CD4-positive, alpha-beta memory T cell (primary cell): ENCODE measurements at regions not wholly inside any gene's neighbourhood (a gene's known extent, or its start where the extent isn't known, plus 50 kb on each side); places are given as distances from the start of the nearest gene placed in this dataset.

Experiments used
- CTCF ChIA-PET: fragments of 350-600 bp; sonication (Branson Sonifier 250); formaldehyde crosslinking; loops from one replicate; lab custom pipeline; 2021; ENCODE audit warnings: inconsistent platforms; ENCODE audit not compliant: partially characterized antibody; lab: Charles Lee
- POLR2A ChIA-PET: fragments of 350-600 bp; sonication (Branson Sonifier 250); formaldehyde crosslinking; loops from one replicate; lab custom pipeline; 2021; ENCODE audit not compliant: partially characterized antibody; lab: Charles Lee
- DNase-seq, 5 donors: peaks; one replicate each; pipeline versions ENCODE4 v3.0.0 to v3.0.0-alpha.2; 2020 to 2022; ENCODE audit warnings: mixed read lengths in 1 of 5
- H3K27ac ChIP-seq: one replicate; pipeline ENCODE4 v1.7.0; 2013; ENCODE audit warnings: low read depth, low read length
- H3K27me3 ChIP-seq: 2 replicates; pipeline ENCODE4 v1.7.0; 2013; ENCODE audit warnings: mild to moderate bottlenecking, low read length, moderate library complexity; ENCODE audit not compliant: insufficient read depth
- H3K36me3 ChIP-seq: 2 replicates; pipeline ENCODE4 v1.7.0; 2013; ENCODE audit warnings: mild to moderate bottlenecking, low read length, moderate library complexity; ENCODE audit not compliant: insufficient read depth
- H3K4me1 ChIP-seq: 2 replicates; pipeline ENCODE4 v1.7.0; 2013; ENCODE audit warnings: mild to moderate bottlenecking, low read length, moderate library complexity; ENCODE audit not compliant: insufficient read depth
- H3K4me3 ChIP-seq, 2 donors: one replicate each; pipeline ENCODE4 v1.7.0; 2013; ENCODE audit warnings: low read length in 2 of 2, mild to moderate bottlenecking in 1 of 2
- H3K9me3 ChIP-seq, 2 donors: one replicate each; pipeline ENCODE4 v1.7.0; 2013; ENCODE audit warnings: low read length in 2 of 2, control low read depth in 1 of 2; ENCODE audit not compliant: control insufficient read depth in 1 of 2
- H3K27ac Mint-ChIP-seq, 7 donors: one replicate each; pipeline ENCODE4 v1.8.0; 2020 to 2021; ENCODE audit warnings: mixed read lengths in 7 of 7, mild to moderate bottlenecking in 6 of 7, inconsistent platforms in 3 of 7, moderate library complexity in 3 of 7
- H3K27me3 Mint-ChIP-seq, 2 donors: one replicate each; pipeline ENCODE4 v1.8.0; 2020 to 2021; ENCODE audit warnings: mixed read lengths in 2 of 2
- H3K36me3 Mint-ChIP-seq, 2 donors: one replicate each; pipeline ENCODE4 v1.8.0; 2020 to 2021; ENCODE audit warnings: mixed read lengths in 2 of 2, inconsistent platforms in 1 of 2, mild to moderate bottlenecking in 1 of 2
- H3K4me1 Mint-ChIP-seq, 4 donors: one replicate each; pipeline ENCODE4 v1.8.0; 2020 to 2021; ENCODE audit warnings: mixed read lengths in 4 of 4, mild to moderate bottlenecking in 1 of 4
- H3K4me3 Mint-ChIP-seq, 8 donors: one replicate each; pipeline ENCODE4 v1.8.0; 2020 to 2021; ENCODE audit warnings: mixed read lengths in 8 of 8, mild to moderate bottlenecking in 7 of 8, moderate library complexity in 6 of 8, inconsistent platforms in 3 of 8
- H3K9me3 Mint-ChIP-seq, 8 donors: one replicate each; pipeline ENCODE4 v1.8.0; 2020 to 2021; ENCODE audit warnings: mixed read lengths in 8 of 8, mild to moderate bottlenecking in 5 of 8, inconsistent platforms in 3 of 8, moderate library complexity in 1 of 8
- intact Hi-C: fragments of 100-400 bp; cut with micrococcal nuclease; formaldehyde crosslinking; loops from one replicate; pipeline ENCODE4 v1.15.1; 2023

DNA sequence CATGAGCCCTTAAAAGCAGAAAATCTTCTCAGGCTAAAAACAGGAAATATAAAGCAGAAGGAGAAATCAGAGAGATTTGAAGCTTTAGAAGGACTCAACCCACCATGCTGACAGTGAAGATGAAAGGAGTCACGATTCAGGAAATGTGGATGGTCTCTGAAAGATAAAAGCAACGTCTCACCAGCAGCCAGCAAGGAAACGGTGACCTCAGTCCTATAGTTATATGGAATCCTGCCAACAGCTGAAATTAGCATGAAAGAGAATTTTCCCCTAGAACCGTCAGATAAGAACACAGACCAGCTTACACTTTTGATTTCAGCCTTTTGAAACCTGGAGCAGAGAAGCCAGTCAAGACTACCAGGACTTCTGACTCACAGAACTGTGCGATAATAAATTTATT is 715.7 kb upstream of the HTR2C start:
- intact Hi-C loops, result no loop called here
- no peak for DNase-seq
- H3K27me3 Mint-ChIP-seq, result no peaks in the 10 kb centered on the region
- Histone ChIP-seq H3K4me3 (no peak overlapping the region), H3K36me3 (no peaks in the 10 kb centered on the region), H3K27ac (no peak overlapping the region), H3K4me1 (no peaks in the 10 kb centered on the region), H3K9me3 (no peaks in the 10 kb centered on the region), H3K27me3 (no peaks in the 10 kb centered on the region)
- H3K4me3 Mint-ChIP-seq, result no peak overlapping the region
- peaks cover 0 to 3% (median 0%) of the 10 kb centered on the region in 8 donors for H3K9me3 Mint-ChIP-seq
- ChIA-PET POLR2A (no interaction called here), CTCF (no interaction called here)
- no peaks in the 10 kb centered on the region for H3K4me1 Mint-ChIP-seq
- H3K36me3 Mint-ChIP-seq, result no peaks in the 10 kb centered on the region
- H3K27ac Mint-ChIP-seq, result no peak overlapping the region

DNA sequence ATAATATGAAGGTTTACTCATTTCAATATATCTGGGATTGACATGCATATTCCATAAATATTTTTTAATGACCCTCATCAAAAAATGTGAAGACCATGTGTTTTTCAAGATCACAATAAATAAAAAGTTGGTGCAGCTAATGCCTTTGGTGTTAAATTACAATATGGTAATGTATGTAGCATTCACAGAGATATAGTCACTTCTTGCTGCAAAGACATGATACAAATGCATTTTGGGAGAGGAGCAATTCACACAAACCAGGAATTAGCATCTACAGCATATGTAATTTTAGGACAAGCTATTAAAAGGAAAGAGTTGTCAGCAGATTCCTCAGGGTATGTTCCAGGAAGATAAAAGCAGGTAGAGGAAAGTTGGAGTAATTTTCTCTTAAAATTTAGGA is 734.5 kb upstream of the HTR2C start:
- Histone ChIP-seq H3K36me3 (no peaks in the 10 kb centered on the region), H3K27ac (no peak overlapping the region), H3K27me3 (no peaks in the 10 kb centered on the region), H3K4me3 (no peak overlapping the region), H3K4me1 (no peaks in the 10 kb centered on the region), H3K9me3 (no peaks in the 10 kb centered on the region)
- no peak overlapping the region for H3K4me3 Mint-ChIP-seq
- no peak overlapping the region for H3K27ac Mint-ChIP-seq
- intact Hi-C loops, result no loop called here
- no peaks in the 10 kb centered on the region for H3K9me3 Mint-ChIP-seq
- no peak for DNase-seq
- CTCF ChIA-PET, result no interaction called here
- POLR2A ChIA-PET, result no interaction called here
- no peaks in the 10 kb centered on the region for H3K4me1 Mint-ChIP-seq
- no peaks in the 10 kb centered on the region for H3K27me3 Mint-ChIP-seq
- H3K36me3 Mint-ChIP-seq, result no peaks in the 10 kb centered on the region

DNA sequence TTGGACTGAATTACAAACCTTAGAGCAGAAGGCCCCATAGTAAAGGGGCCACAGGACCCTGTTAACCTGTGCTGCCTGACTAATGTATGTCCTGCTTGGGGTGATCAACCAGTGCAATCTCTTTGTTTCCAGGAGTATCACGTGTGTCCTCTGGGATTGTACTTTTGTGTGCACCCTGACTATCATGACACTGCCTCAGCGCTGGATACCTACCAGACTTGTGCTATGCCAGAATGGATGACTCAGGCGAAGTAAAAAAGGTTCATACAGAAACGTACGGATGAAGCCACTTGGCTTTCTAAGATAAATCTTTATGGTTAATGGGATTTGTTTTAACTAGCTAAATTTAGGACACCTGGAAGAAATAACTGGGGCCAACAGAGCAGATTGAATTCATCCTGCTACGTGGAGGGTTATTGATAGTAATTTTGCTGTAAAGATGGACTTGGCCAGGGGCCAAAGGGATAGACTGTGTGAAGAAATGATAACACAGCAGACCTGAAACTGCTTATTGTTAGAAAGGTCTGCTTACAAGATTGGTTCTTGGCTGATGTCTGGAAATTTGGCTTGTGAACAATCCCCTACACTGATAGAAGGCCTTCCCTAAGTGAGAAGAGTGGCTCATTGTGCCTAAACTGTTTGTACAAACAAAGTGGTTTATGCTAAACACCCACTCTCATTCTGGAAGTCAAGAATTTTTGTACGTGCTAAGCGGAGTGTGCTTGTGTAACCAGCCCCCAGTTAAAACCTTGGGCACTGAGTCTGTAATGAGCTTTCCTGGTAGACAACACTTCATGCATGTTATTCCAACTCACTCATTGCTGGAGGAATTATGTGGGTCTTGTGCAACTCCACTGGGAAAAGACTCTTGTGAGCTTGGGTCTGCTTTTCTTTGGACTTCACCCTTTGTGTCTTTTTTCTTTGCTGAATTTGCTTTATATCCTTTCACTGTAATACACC is 750.5 kb upstream of the HTR2C start:
- CTCF ChIA-PET, result no interaction called here
- H3K27ac Mint-ChIP-seq, result no peak overlapping the region
- intact Hi-C loops, result no loop called here

DNA sequence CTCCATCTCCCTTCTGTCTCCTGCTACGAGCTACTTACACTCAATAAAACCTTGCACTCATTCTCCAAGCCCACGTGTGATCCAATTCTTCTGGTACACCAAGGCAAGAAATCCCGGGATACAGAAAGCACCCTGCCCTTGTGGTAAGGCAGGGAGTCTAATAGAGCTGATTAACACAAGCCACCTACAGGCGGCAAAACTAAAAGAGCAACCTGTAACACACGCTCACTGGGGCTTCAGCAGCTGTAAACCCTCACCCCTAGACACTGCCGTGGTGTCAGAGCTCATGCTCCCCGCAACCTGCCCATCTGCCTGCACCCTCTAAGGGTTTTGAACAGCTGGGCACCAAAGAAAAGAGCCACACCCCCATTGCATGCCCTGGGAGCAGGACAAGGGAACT is 755.4 kb upstream of the HTR2C start:
- intact Hi-C loops, result no loop called here
- no peaks in the 10 kb centered on the region for H3K4me1 ChIP-seq

More for the DNA sequence above, 750.5 kb upstream of the HTR2C start:
- no peaks in the 10 kb centered on the region for H3K27me3 Mint-ChIP-seq
- H3K36me3 Mint-ChIP-seq, result no peaks in the 10 kb centered on the region
- H3K9me3 Mint-ChIP-seq, result peaks cover 0 to 3% (median 0%) of the 10 kb centered on the region in 8 donors
- H3K4me3 ChIP-seq, result no peak overlapping the region
- H3K4me1 ChIP-seq, result no peaks in the 10 kb centered on the region
- H3K4me1 Mint-ChIP-seq, result no peaks in the 10 kb centered on the region
- POLR2A ChIA-PET, result no interaction called here
- no peaks in the 10 kb centered on the region for H3K9me3 ChIP-seq
- H3K27me3 ChIP-seq, result no peaks in the 10 kb centered on the region
- no peak overlapping the region for H3K4me3 Mint-ChIP-seq
- no peaks in the 10 kb centered on the region for H3K36me3 ChIP-seq
- H3K27ac ChIP-seq, result no peak overlapping the region
- no peak for DNase-seq

DNA sequence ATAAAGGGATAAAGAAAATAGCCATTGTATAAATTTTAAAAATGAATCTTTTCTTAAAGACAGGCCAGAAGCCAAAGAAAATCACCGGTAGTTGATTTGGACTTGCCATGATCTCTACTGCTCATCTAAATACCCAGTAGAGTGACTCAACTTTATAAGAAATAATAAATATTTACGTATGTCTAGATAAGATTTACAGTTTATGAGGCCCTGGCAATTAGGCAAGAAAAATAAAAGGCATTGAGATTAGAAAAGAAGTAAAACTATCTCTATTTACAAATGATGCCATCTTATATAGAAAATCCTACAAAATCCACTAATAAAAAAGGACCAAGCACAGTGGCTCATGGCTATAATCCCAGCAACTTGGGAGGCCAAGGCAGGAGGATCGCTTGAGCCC is 765.5 kb upstream of the HTR2C start:
- H3K36me3 ChIP-seq, result no peaks in the 10 kb centered on the region
- Mint-ChIP-seq H3K27me3 (no peaks in the 10 kb centered on the region), H3K27ac (no peak overlapping the region), H3K4me1 (no peaks in the 10 kb centered on the region), H3K36me3 (no peaks in the 10 kb centered on the region), H3K4me3 (no peak overlapping the region), H3K9me3 (peaks cover 0 to 4% (median 0%) of the 10 kb centered on the region in 8 donors)
- ChIA-PET POLR2A (no interaction called here), CTCF (no interaction called here)
- no peaks in the 10 kb centered on the region for H3K27me3 ChIP-seq
- no peak overlapping the region for H3K27ac ChIP-seq
- no peak overlapping the region for H3K4me3 ChIP-seq
- no peaks in the 10 kb centered on the region for H3K4me1 ChIP-seq
- no peak for DNase-seq
- intact Hi-C loops, result no loop called here
- no peaks in the 10 kb centered on the region for H3K9me3 ChIP-seq

More for the DNA sequence above, 755.4 kb upstream of the HTR2C start:
- Histone ChIP-seq H3K36me3 (no peaks in the 10 kb centered on the region), H3K27me3 (no peaks in the 10 kb centered on the region), H3K4me3 (no peak overlapping the region), H3K27ac (no peak overlapping the region), H3K9me3 (no peaks in the 10 kb centered on the region)
- H3K36me3 Mint-ChIP-seq, result no peaks in the 10 kb centered on the region
- H3K27me3 Mint-ChIP-seq, result no peaks in the 10 kb centered on the region
- H3K4me3 Mint-ChIP-seq, result no peak overlapping the region
- DNase-seq, result no peak
- POLR2A ChIA-PET, result no interaction called here
- no peaks in the 10 kb centered on the region for H3K4me1 Mint-ChIP-seq
- CTCF ChIA-PET, result no interaction called here
- peaks cover 0 to 7% (median under 1%) of the 10 kb centered on the region in 8 donors for H3K9me3 Mint-ChIP-seq
- no peak overlapping the region for H3K27ac Mint-ChIP-seq

DNA sequence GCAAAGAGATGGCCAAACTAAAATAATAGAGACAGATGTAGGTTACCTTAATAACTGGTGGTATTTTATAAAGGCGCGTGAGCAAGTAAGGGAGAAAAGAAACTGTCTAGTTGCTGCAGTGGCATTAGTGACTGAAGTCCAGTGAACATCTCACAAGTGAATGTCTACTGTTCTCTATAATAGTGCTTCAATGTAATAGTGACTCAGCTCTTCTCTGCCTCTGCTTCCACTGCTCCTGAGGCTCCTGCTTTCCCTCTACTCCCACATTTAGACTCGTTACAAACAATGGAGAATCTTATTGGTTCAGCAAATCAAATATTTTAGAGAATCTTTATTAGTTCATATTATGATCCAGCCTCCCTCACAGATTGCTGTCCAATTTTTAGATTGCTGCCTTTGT is 779.1 kb upstream of the HTR2C start:
- intact Hi-C loops, result no loop called here
- no peaks in the 10 kb centered on the region for H3K4me1 ChIP-seq
- Mint-ChIP-seq H3K4me1 (no peaks in the 10 kb centered on the region), H3K9me3 (peaks cover 0 to 4% (median 0%) of the 10 kb centered on the region in 8 donors), H3K4me3 (no peak overlapping the region), H3K27me3 (no peaks in the 10 kb centered on the region), H3K36me3 (no peaks in the 10 kb centered on the region), H3K27ac (no peak overlapping the region)
- no peak overlapping the region for H3K27ac ChIP-seq
- no peak overlapping the region for H3K4me3 ChIP-seq
- DNase-seq, result no peak
- ChIA-PET CTCF (no interaction called here), POLR2A (no interaction called here)
- H3K27me3 ChIP-seq, result no peaks in the 10 kb centered on the region
- H3K36me3 ChIP-seq, result no peaks in the 10 kb centered on the region
- no peaks in the 10 kb centered on the region for H3K9me3 ChIP-seq

DNA sequence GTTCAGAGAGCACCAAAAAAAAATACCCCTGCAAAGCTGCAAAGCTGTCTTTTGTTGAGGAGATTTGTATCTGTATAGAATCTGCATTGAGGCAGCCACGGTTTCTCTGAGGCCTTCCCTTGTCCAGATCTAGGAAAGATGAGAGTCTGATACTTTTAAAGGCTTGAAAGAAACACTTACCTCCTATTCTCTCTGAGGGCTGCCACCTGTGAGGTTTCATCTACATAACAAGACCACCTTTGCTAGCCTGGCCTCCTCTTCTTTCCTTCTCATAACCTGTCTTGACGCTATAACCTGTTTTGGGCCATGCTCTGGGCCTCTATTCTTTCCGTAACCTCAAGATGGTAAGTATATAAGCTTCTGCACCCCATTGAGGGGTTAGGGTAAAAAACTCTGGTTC is 779.6 kb upstream of the HTR2C start:
- H3K4me1 Mint-ChIP-seq, result no peaks in the 10 kb centered on the region
- Histone ChIP-seq H3K4me3 (no peak overlapping the region), H3K36me3 (no peaks in the 10 kb centered on the region), H3K9me3 (no peaks in the 10 kb centered on the region), H3K27me3 (no peaks in the 10 kb centered on the region), H3K27ac (no peak overlapping the region), H3K4me1 (no peaks in the 10 kb centered on the region)
- no peak overlapping the region for H3K4me3 Mint-ChIP-seq
- CTCF ChIA-PET, result no interaction called here
- POLR2A ChIA-PET, result no interaction called here
- DNase-seq, result no peak
- intact Hi-C loops, result no loop called here
- H3K27ac Mint-ChIP-seq, result no peak overlapping the region
- H3K36me3 Mint-ChIP-seq, result no peaks in the 10 kb centered on the region
- H3K9me3 Mint-ChIP-seq, result peaks cover 0 to 6% (median 0%) of the 10 kb centered on the region in 8 donors
- H3K27me3 Mint-ChIP-seq, result no peaks in the 10 kb centered on the region
